ENCODE measurements at regions not wholly inside any gene's neighbourhood (a gene's known extent, or its start where the extent isn't known, plus 50 kb on each side); places are given as distances from the start of the nearest gene placed in this dataset.

- TF ChIP-seq SP2 (IDR thresholded peaks at IDR 0.05; ENCODE audit: low read length): no peak
- no peak for TF ChIP-seq MAX (IDR thresholded peaks at IDR 0.05)
- no peak for TF ChIP-seq CHD7 (IDR thresholded peaks at IDR 0.05; ENCODE audit: insufficient replicate concordance, low read length)
- TF ChIP-seq POLR2A (IDR thresholded peaks at IDR 0.05; ENCODE audit: control extremely low read depth in 1 of 2, low read depth in 2 of 2, low read length in 2 of 2): no peak
- no peak for TF ChIP-seq NANOG (IDR thresholded peaks at IDR 0.05; ENCODE audit: insufficient read depth, low read depth, low read length, poor library complexity, severe bottlenecking)
Observed at GRCh38 chr19:30704771-30705330, 332.7 kb downstream of the ZNF536 start.
